Upper lobe of left lung (tissue), 6 donors: ENCODE measurements at regions not wholly inside any gene's neighbourhood (a gene's known extent, or its start where the extent isn't known, plus 50 kb on each side); places are given as distances from the start of the nearest gene placed in this dataset.

Source experiments
- ATAC-seq, 2 donors: fragments of 200-7000 bp; cut with Tn5 transposase; one replicate each; pipeline ENCODE4 v1.9.1; 2022; ENCODE audit warnings: mild to moderate bottlenecking in 2 of 2, moderate library complexity in 2 of 2; ENCODE audit not compliant: low FRiP score in 2 of 2
- DNase-seq, 2 donors: peaks; one replicate each; pipeline ENCODE4 v3.0.0-alpha.2; 2019 to 2020
- H3K27ac ChIP-seq, 4 donors: fragments of 200-600 bp; sonication (generic); one replicate each; pipeline ENCODE4 v1.5.1; 2016 to 2019
- H3K27me3 ChIP-seq, 4 donors: fragments of 200-600 bp; sonication (generic); one replicate each; pipeline ENCODE4 v1.5.1; 2017 to 2019
- H3K36me3 ChIP-seq, 4 donors: fragments of 200-600 bp; sonication (generic); one replicate each; pipeline ENCODE4 v1.5.1; 2016 to 2019
- H3K4me1 ChIP-seq, 4 donors: fragments of 200-600 bp; sonication (generic); one replicate each; pipeline ENCODE4 v1.5.1; 2018 to 2019
- H3K4me3 ChIP-seq, 4 donors: fragments of 200-600 bp; sonication (generic); one replicate each; pipeline ENCODE4 v1.5.1; 2017 to 2019; ENCODE audit warnings: mild to moderate bottlenecking in 2 of 4, moderate library complexity in 1 of 4
- H3K9me3 ChIP-seq, 4 donors: fragments of 200-600 bp; sonication (generic); one replicate each; pipeline ENCODE4 v1.5.1; 2018 to 2019
- EP300 ChIP-seq, 4 donors: sonication (generic); formaldehyde crosslinking; IDR thresholded peaks; one replicate each; pipeline ENCODE4 v1.5.1; 2017; ENCODE audit warnings: antibody characterized with exemption in 4 of 4, control low read depth in 2 of 4
- POLR2A ChIP-seq, 4 donors: fragments of 450-650 bp; IDR thresholded peaks; one replicate each; pipeline ENCODE4 v1.5.1; 2016 to 2017; ENCODE audit warnings: antibody characterized with exemption in 4 of 4, mild to moderate bottlenecking in 2 of 4
- POLR2AphosphoS5 ChIP-seq, 2 donors: sonication (generic); formaldehyde crosslinking; IDR thresholded peaks; one replicate each; pipeline ENCODE4 v1.5.1; 2017; ENCODE audit warnings: antibody characterized with exemption in 2 of 2
- WGBS, 2 donors: methylation state at CpG; one replicate each; pipeline ENCODE4 v1.1.5; 2017 to 2018; 5-methylcytosine and 5-hydroxymethylcytosine counted together
- TF ChIP-seq, protein P1 (sequence below), 6 experiments: fragments of 450-650 bp in 4 of 6; fragments of 200-600 bp in 2 of 6; sonication (generic) in 2 of 6; IDR thresholded peaks; one replicate each; pipeline ENCODE4 v1.5.1; 2016 to 2019; ENCODE audit warnings: antibody characterized with exemption in 6 of 6
- donor health status: DM: no; HTN: no; CAD: no; lungs with moderate emphysema.
- donor health status: DM: no; HTN: yes; CAD: no; lungs with severe emphysema.

DNA sequence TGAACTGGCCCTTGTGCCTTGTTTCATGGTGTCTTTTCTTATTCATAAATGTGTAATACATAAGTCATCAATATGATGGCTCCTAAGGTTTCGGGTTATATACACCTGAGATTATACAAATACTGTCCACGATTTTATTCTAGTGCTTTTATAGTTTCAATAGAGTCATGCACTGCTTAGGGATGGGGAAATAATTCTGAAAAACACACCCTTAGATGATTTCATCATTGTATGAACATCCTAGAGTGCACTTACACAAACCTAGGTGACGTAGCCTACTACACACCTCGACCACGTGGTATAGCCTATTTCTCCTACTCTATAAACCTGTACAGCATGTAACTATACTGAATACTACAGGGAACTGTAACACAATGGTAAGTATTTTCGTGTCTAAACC, 988.8 kb upstream of the NR2F2 start:
- H3K36me3 ChIP-seq = no peaks in the 10 kb centered on the region
- H3K27ac ChIP-seq = no peak overlapping the region
- no peak overlapping the region for H3K4me3 ChIP-seq
- DNase-seq (no peak), ATAC-seq (no peak)
- 72 to 89% methylated on average over 6 of the region's 6 CpGs for WGBS, 2 donors
- no peaks in the 10 kb centered on the region for H3K27me3 ChIP-seq
- no peaks in the 10 kb centered on the region for H3K9me3 ChIP-seq
- no peak for TF ChIP-seq EP300 (IDR thresholded peaks at IDR 0.05)
- no peak for TF ChIP-seq POLR2AphosphoS5 (IDR thresholded peaks at IDR 0.05)
- TF ChIP-seq POLR2A (IDR thresholded peaks at IDR 0.05) = no peak
- TF ChIP-seq, protein P1, sequence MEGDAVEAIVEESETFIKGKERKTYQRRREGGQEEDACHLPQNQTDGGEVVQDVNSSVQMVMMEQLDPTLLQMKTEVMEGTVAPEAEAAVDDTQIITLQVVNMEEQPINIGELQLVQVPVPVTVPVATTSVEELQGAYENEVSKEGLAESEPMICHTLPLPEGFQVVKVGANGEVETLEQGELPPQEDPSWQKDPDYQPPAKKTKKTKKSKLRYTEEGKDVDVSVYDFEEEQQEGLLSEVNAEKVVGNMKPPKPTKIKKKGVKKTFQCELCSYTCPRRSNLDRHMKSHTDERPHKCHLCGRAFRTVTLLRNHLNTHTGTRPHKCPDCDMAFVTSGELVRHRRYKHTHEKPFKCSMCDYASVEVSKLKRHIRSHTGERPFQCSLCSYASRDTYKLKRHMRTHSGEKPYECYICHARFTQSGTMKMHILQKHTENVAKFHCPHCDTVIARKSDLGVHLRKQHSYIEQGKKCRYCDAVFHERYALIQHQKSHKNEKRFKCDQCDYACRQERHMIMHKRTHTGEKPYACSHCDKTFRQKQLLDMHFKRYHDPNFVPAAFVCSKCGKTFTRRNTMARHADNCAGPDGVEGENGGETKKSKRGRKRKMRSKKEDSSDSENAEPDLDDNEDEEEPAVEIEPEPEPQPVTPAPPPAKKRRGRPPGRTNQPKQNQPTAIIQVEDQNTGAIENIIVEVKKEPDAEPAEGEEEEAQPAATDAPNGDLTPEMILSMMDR (IDR thresholded peaks at IDR 0.05) = no peak
- H3K4me1 ChIP-seq = no peaks in the 10 kb centered on the region

GRCh38 chr15:95345867-95346266, 984.6 kb upstream of the NR2F2 start:
- TF ChIP-seq, protein P1 (IDR thresholded peaks at IDR 0.05) = no peak
- TF ChIP-seq EP300 (IDR thresholded peaks at IDR 0.05) = no peak
- TF ChIP-seq POLR2AphosphoS5 (IDR thresholded peaks at IDR 0.05) = no peak
- no peak for TF ChIP-seq POLR2A (IDR thresholded peaks at IDR 0.05)
- ATAC-seq (no peak), DNase-seq (no peak)
- Histone ChIP-seq H3K27ac (no peak overlapping the region), H3K4me3 (no peak overlapping the region), H3K27me3 (no peaks in the 10 kb centered on the region), H3K36me3 (no peaks in the 10 kb centered on the region), H3K4me1 (no peaks in the 10 kb centered on the region), H3K9me3 (no peaks in the 10 kb centered on the region)
- 75 to 83% methylated on average over 4 of the region's 4 CpGs for WGBS, 2 donors

GRCh38 chr15:95346721-95347475, 983.6 kb upstream of the NR2F2 start:
- WGBS, 2 donors = 86 to 87% methylated on average over 5 of the region's 5 CpGs

GRCh38 chr15:95347837-95348236, 982.7 kb upstream of the NR2F2 start:
- Histone ChIP-seq H3K27me3 (no peaks in the 10 kb centered on the region), H3K9me3 (no peaks in the 10 kb centered on the region), H3K4me3 (no peak overlapping the region), H3K27ac (no peak overlapping the region), H3K36me3 (no peaks in the 10 kb centered on the region), H3K4me1 (no peaks in the 10 kb centered on the region)
- WGBS, 2 donors = 77 to 100% methylated on average over 1 of the region's 1 CpG
- TF ChIP-seq EP300 (IDR thresholded peaks at IDR 0.05) = no peak
- no peak for TF ChIP-seq POLR2A (IDR thresholded peaks at IDR 0.05)
- TF ChIP-seq, protein P1 (IDR thresholded peaks at IDR 0.05) = no peak
- no peak for TF ChIP-seq POLR2AphosphoS5 (IDR thresholded peaks at IDR 0.05)
- DNase-seq (no peak), ATAC-seq (no peak)

More at GRCh38 chr15:95346721-95347475, 983.6 kb upstream of the NR2F2 start:
- Histone ChIP-seq H3K36me3 (no peaks in the 10 kb centered on the region), H3K9me3 (no peaks in the 10 kb centered on the region), H3K27ac (no peak overlapping the region), H3K4me1 (no peaks in the 10 kb centered on the region), H3K4me3 (no peak overlapping the region), H3K27me3 (no peaks in the 10 kb centered on the region)
- ATAC-seq (no peak), DNase-seq (no peak)
- no peak for TF ChIP-seq EP300 (IDR thresholded peaks at IDR 0.05)
- TF ChIP-seq, protein P1 (IDR thresholded peaks at IDR 0.05) = no peak
- no peak for TF ChIP-seq POLR2AphosphoS5 (IDR thresholded peaks at IDR 0.05)
- no peak for TF ChIP-seq POLR2A (IDR thresholded peaks at IDR 0.05)

DNA sequence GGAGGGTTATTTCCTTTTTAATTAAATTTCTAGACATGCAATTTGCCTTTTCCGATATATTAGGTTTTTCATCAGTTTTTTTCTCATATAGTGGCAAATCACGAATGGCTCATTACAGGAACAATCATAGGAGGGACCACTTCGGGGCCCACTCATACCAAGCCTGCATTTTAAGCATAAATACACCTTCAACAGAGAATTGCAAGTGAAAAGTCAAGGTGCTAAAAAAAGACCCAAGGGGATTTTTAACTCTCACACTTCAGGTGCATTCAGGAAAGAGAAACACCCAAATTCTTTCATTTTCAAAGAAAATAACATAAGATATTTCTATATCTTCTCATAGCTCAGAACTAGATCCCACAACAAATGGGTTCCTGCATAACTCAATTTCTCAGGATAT, 979.6 kb upstream of the NR2F2 start:
- Histone ChIP-seq H3K27me3 (no peaks in the 10 kb centered on the region), H3K4me3 (no peak overlapping the region), H3K4me1 (no peaks in the 10 kb centered on the region), H3K9me3 (no peaks in the 10 kb centered on the region), H3K36me3 (no peaks in the 10 kb centered on the region), H3K27ac (no peak overlapping the region)
- DNase-seq = no peak
- WGBS, 2 donors = 79 to 88% methylated on average over 3 of the region's 3 CpGs
- no peak for TF ChIP-seq EP300 (IDR thresholded peaks at IDR 0.05)
- no peak for TF ChIP-seq POLR2A (IDR thresholded peaks at IDR 0.05)
- TF ChIP-seq, protein P1 (IDR thresholded peaks at IDR 0.05) = no peak
- no peak for TF ChIP-seq POLR2AphosphoS5 (IDR thresholded peaks at IDR 0.05)
- ATAC-seq = no peak
